HG03442 (cell line): ENCODE measurements at regions not wholly inside any gene's neighbourhood (a gene's known extent, or its start where the extent isn't known, plus 50 kb on each side); places are given as distances from the start of the nearest gene placed in this dataset.

ENCODE experiments used
- ATAC-seq: cut with Tn5 transposase; IDR thresholded peaks from one replicate; pipeline ENCODE4 v1.9.1; 2021; ENCODE audit warnings: mild to moderate bottlenecking, moderate library complexity; ENCODE audit not compliant: unreplicated experiment

DNA sequence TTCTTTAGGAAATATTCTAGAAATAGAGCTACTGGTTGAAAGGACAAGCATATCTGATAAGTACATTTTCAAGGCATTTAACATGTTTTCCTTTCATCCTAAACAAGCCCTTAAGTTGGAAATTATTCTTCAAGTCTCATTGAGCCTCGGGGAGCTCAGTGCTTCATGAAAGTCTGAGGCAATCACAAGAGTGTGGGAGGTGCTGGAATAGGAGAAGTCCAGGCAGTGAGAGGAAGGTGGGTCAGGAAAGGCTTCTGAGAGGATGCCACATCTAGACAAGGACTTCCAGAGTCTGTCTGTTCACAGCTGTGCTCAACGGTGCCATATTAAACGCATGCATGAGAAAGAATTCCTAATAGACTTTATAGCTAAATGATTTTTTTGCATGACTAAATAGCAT lies 69.8 kb downstream of the CD83 start:
- no peak for ATAC-seq

DNA sequence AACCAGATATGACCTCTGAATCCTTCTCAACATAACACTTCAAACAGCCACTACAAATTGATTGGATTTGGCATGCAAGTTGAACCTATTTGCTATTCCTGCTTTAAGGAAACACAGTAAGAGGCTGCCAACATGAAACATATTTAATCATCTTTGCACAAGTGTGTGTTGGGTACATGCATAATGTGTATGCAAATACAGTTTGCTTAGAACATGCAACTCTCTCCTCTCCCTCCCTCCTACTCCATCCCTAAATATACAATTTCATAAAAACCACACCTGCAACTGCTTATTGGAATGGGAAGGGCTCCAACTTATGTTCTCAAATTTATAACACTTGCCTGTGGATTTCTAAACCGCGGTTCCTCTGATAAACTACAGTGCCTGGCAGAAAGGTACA lies 71.5 kb downstream of the CD83 start:
- ATAC-seq = no peak

DNA sequence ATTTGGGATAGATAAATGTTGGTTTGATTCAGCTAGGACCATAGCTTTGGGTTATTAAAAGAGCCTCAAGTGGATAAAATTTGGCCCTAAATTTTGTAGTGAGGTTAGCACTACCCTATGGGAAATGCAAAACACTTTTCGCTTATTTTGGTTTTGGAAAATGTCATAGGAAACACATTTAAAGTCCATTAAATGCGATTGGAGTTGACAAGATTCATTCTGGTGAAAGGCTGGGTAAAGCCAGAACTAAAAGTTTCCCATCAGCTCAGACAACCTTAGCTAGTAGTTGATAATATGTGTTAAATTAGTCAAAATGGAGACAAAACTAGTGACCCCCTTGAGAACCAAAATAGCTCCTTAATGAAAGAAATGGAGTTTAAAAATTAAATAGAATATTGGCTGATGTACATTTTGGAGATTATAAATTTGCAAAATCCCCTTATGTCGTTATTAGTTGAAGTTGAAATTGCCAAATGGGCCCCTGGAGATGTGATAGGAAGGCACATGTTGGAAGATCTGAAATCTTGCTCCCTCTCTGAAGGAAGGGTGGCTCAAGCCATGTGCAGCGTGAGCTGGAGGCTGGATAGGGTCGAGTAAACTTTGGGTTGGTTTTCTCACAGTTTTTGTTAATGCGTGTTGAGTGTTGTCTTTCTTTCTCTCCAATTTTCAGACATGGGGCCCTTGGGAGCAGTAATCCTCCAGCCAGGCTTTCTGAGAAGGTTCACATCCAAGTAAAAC lies 72.8 kb downstream of the CD83 start:
- no peak for ATAC-seq

DNA sequence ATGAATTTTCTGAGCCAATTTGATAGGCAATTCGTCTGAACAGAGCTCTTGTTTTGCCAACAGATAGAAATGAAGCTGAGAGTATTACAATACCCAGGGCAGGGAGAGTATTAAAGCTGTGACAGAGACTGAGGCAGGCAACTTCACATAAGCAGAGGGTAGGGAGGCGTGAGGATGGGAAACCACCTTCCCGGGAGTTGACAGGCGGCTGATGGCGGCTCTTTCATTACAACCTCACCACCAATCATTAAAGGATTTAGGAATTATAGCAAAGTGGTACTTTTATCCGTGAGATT lies 73.3 kb downstream of the CD83 start:
- no peak for ATAC-seq

GRCh38 chr6:14191761-14192160 lies 74.2 kb downstream of the CD83 start:
- ATAC-seq = no peak

DNA sequence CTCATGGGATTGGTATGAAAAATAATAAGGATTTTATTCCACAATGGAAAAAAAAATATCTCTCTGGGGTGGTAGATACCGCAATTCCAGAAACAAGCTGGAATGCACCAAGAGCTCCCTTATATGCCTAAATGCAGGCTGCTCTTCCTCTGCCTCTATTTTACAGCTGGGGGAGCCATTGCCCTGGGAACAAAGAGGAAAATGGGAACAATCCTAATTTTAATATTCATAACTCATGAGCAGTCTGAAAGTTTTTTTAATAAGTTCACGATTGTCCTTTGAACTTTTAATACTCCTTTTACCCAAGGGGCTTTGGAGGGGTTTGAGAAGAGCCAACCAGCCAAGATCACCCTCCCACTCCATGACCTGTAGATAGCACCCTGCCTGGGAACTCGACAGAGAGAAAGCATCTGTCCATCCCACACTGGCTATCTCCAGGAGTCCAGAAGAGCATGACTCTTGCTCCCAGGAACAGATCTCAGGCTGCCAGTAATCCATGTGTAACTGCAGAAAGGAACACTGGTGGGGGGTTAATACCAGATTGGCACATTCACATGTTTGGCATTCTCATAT lies 74.7 kb downstream of the CD83 start:
- ATAC-seq = no peak

GRCh38 chr6:14193524-14193923 lies 76.0 kb downstream of the CD83 start:
- ATAC-seq = no peak

- ATAC-seq = no peak
Measured at GRCh38 chr6:14194483-14194882, 76.9 kb downstream of the CD83 start.

- no peak for ATAC-seq
Measured at GRCh38 chr6:14194976-14195375, 77.4 kb downstream of the CD83 start.

- ATAC-seq = no peak
Measured at GRCh38 chr6:14196026-14196425, 78.5 kb downstream of the CD83 start.

DNA sequence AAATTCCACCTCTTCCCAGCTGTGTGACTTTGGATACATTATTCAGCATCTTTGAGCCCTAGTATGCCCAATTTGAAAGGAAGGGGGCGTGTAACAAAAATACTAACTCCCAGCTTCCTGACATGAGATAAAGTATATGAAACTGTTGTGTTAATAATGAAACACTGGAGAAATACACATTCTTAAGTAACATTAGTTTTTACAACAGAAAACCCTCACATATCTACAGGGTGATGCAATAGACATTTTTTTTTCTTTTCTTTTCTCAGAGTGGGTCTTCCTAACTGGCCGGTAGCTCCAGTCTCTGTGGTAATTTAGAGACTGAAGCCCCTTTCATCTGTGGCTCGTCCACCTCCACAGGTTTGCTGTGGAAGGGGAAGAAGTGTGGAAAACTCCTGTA lies 79.5 kb downstream of the CD83 start:
- no peak for ATAC-seq

GRCh38 chr6:14200047-14200446 lies 82.5 kb downstream of the CD83 start:
- ATAC-seq = no peak

DNA sequence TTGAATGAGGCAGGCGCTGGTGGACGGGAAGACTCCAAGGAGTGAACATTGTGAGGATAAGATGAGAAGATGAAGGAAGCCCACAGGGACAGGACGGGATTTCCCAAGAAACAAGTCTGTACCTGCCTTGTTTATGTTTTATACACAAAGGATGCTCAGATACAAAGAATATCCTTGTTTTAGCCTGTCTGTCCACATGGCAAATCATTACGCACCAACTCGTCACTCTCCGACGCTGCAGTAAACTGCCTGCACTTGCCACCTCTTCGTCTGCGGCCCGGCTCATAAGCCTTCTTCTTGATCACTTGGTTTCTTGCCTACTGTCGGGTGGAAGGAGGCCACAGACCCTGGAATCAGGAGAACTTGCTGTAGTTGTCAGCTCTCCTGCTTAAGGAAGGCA lies 85.4 kb downstream of the CD83 start:
- ATAC-seq = no peak

- ATAC-seq = no peak
Measured at GRCh38 chr6:14206391-14206790, 88.8 kb downstream of the CD83 start.

DNA sequence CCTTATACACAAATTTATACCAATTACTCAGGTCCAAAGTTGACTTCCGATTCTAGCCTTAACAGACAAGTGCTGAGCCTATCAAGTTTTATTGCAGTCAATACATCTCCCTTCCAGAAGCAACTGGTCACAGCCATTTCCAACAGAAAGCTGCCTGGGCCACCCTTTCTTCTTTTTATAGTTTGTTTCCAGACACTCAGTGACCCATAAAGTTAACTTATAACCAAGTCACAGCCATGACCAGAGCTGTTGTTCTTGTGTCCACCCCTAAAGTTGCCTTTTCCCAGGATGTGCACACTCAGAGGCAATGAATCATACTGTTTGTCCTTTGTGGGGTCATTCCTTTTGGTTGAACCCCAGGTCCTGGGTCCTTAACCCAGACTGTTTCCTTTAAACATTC lies 89.9 kb downstream of the CD83 start:
- no peak for ATAC-seq

DNA sequence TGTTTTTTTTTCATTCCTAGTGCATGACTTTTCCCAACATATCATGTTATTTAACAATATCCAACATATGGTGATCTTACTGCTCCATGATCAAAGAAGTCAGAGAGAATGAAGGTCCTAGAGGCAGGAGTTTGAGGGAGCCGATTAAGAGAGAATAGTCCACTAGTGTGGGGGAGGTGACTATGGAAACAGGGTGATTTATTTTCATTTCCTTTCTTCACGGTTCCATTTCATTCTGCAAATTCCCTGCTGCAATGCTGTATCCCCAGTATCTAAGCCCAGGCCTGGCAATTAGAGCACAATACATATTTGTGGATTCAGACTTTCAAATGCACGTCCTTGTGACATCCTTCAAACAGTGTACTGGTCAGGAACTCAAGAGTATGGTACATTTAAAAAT lies 91.4 kb downstream of the CD83 start:
- no peak for ATAC-seq

GRCh38 chr6:14210077-14210476 lies 92.5 kb downstream of the CD83 start:
- no peak for ATAC-seq

DNA sequence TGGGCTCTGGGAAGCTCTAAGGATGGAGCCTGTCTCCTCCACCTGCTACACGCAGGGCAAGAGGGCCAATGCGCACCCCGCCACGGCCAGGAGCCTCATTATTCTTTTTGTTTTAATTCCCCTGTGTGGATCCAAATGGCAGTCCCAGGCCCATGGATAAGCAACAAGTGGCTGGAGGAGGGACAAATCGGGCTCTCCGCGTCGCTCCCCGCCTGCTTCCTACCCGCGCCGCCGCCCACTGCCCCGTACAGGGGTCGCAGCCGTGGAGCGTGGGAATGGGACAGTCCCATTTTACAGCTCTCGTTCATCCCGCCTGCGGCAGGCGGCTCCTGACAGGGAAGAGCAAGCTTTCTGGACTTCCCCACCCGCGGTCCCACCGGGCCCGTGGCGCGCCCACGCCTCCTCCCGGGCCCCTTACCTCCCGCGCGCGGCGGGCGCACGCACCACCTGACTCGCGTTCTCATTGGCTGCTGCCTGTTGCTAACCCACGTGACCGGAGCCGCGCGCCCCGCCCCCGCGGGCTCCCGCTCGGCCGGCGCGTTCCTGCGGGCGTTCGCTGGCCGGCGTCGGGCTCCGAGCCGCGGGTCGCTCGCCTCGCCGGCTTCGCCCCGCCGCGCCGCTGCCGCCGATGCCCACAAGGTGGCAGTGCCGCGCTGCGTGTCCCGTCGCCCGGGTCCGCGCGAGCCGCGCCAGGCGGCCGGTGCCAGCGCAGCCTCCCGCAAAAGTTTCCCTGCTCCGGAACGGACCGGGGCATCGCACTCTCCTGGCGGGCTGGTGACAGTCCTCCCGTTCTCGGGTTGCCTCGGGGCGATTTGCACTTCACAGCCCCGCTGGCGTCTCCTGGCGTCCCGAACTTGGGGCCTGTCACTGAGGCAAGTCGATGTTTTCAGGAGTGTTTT lies 93.3 kb downstream of the CD83 start:
- ATAC-seq = peak; percentile 83

DNA sequence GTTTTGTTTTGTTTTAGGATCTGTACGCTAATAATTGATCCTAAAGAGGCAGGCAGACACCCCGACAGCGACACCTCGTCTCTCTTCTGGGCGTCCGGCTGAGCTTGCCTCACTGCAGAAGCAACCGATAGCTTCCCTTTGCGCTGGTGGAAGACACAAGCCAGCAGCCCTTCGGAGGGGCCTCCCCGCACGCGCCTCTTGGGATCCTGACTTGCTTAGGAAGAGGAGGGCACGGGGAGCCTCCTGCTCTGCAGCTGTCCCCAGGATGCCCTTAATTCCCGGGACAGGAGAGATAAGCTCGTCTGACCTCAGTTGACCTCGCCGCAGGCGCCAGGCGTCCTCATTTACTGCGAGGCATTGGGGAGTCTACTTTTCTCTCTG lies 94.0 kb downstream of the CD83 start:
- ATAC-seq = no peak

GRCh38 chr6:14212020-14212419 lies 94.4 kb downstream of the CD83 start:
- no peak for ATAC-seq

DNA sequence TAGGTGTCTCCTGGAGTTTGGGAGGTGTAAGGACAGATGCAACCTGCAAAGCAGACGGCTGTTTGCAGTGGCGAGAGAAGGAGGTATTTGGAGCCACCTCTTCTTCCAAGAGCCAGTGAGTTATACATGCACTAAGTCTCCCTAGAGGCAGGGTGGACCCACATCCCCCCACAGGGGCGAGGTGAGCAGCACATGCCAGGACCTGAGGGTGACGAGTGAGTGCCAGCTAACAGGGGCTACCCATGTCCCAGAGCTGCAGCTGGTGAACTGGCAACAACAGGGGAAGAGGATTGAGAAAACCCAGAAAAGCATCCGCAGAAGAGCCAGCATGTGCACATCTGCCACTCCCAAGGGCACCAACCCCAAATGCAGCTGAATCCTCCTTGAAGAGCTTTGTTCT lies 95.1 kb downstream of the CD83 start:
- no peak for ATAC-seq
